SK-N-SH (cell line): ENCODE measurements at regions not wholly inside any gene's neighbourhood (a gene's known extent, or its start where the extent isn't known, plus 50 kb on each side); places are given as distances from the start of the nearest gene placed in this dataset.

Experiments used
- EP300 ChIP-seq, 2 experiments: IDR thresholded peaks; 2 replicates each; pipeline versions ENCODE4 v1.4.0 to v1.6.1; 2012; ENCODE audit warnings: borderline replicate concordance in 1 of 2, low read depth in 1 of 2, low read length in 1 of 2
- POLR2AphosphoS5 ChIP-seq: IDR thresholded peaks from 2 replicates; pipeline ENCODE4 v1.6.1; 2012; ENCODE audit warnings: low read depth, low read length
- RCOR1 ChIP-seq: fragments of 150-350 bp; IDR thresholded peaks from 2 replicates; pipeline ENCODE4 v1.6.1; 2017; ENCODE audit warnings: antibody characterized with exemption, low read length
- TF ChIP-seq, protein P1 (sequence below): IDR thresholded peaks from 2 replicates; pipeline ENCODE4 v1.6.1; 2012; ENCODE audit warnings: mild to moderate bottlenecking, low read depth, low read length, moderate library complexity

DNA sequence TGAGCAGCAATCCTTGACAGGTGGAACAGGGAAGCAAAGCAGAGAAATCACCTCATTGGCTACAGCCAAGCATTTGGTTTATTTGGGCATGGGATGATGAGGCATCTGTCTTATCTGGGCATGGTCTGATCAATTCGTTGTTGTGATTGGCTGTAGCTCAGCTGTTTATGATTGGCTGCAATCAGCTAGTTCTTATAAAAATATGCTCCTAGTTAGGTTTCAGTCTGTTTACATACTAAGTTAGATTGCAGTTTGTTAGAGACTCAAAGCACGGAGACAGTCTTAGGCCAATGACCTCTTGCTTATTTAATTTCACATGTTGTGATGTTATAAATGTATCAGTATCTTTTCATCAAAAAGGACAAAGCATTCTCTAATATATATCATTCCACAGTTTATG is 312.0 kb downstream of the PDGFC start:
- no peak for TF ChIP-seq EP300 (IDR thresholded peaks at IDR 0.05; ENCODE audit: borderline replicate concordance in 1 of 2, low read depth in 1 of 2, low read length in 1 of 2)
- no peak for TF ChIP-seq RCOR1
- no peak for TF ChIP-seq POLR2AphosphoS5
- TF ChIP-seq, protein P1, sequence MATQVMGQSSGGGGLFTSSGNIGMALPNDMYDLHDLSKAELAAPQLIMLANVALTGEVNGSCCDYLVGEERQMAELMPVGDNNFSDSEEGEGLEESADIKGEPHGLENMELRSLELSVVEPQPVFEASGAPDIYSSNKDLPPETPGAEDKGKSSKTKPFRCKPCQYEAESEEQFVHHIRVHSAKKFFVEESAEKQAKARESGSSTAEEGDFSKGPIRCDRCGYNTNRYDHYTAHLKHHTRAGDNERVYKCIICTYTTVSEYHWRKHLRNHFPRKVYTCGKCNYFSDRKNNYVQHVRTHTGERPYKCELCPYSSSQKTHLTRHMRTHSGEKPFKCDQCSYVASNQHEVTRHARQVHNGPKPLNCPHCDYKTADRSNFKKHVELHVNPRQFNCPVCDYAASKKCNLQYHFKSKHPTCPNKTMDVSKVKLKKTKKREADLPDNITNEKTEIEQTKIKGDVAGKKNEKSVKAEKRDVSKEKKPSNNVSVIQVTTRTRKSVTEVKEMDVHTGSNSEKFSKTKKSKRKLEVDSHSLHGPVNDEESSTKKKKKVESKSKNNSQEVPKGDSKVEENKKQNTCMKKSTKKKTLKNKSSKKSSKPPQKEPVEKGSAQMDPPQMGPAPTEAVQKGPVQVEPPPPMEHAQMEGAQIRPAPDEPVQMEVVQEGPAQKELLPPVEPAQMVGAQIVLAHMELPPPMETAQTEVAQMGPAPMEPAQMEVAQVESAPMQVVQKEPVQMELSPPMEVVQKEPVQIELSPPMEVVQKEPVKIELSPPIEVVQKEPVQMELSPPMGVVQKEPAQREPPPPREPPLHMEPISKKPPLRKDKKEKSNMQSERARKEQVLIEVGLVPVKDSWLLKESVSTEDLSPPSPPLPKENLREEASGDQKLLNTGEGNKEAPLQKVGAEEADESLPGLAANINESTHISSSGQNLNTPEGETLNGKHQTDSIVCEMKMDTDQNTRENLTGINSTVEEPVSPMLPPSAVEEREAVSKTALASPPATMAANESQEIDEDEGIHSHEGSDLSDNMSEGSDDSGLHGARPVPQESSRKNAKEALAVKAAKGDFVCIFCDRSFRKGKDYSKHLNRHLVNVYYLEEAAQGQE, result no peak
